ENCODE measurements at regions not wholly inside any gene's neighbourhood (a gene's known extent, or its start where the extent isn't known, plus 50 kb on each side); places are given as distances from the start of the nearest gene placed in this dataset.

GRCh38 chr4:24476282-24476681, 108.1 kb downstream of the DHX15 start:
- DNase-seq, result no peak

GRCh38 chr4:24475756-24476155, 108.6 kb downstream of the DHX15 start:
- no peak for DNase-seq

- no peak for DNase-seq
These were observed 111.0 kb downstream of the DHX15 start for GRCh38 chr4:24473309-24473721.

GRCh38 chr4:24472514-24473308, 111.6 kb downstream of the DHX15 start:
- DNase-seq, result peak; percentile 43 to 61

- no peak for DNase-seq
These were observed 112.2 kb downstream of the DHX15 start for GRCh38 chr4:24472161-24472510.

- peak in 1 of 2 experiments; percentile 6 for DNase-seq
These were observed 112.7 kb downstream of the DHX15 start for GRCh38 chr4:24471486-24472160.

- DNase-seq, result peak; percentile 38 to 51
These were observed 113.5 kb downstream of the DHX15 start for GRCh38 chr4:24470666-24471485.

GRCh38 chr4:24468071-24468470, 116.3 kb downstream of the DHX15 start:
- DNase-seq, result no peak

GRCh38 chr4:24464566-24464965, 119.8 kb downstream of the DHX15 start:
- DNase-seq, result no peak

GRCh38 chr4:24456431-24456830, 127.9 kb downstream of the DHX15 start:
- no peak for DNase-seq

- no peak for DNase-seq
These were observed 130.4 kb downstream of the DHX15 start for GRCh38 chr4:24453951-24454350.

GRCh38 chr4:24451870-24452269, 132.5 kb downstream of the DHX15 start:
- no peak for DNase-seq

GRCh38 chr4:24443200-24443599, 141.2 kb downstream of the DHX15 start:
- no peak for DNase-seq

GRCh38 chr4:24440765-24441164, 143.6 kb downstream of the DHX15 start:
- no peak for DNase-seq

GRCh38 chr4:24434241-24434640, 150.1 kb downstream of the DHX15 start:
- DNase-seq, result no peak

- DNase-seq, result no peak
These were observed 150.7 kb downstream of the DHX15 start for GRCh38 chr4:24433515-24434214.

GRCh38 chr4:24428850-24429249, 155.5 kb downstream of the DHX15 start:
- DNase-seq, result no peak

- no peak for DNase-seq
These were observed 157.8 kb downstream of the DHX15 start for GRCh38 chr4:24426557-24426956.

- DNase-seq, result no peak
These were observed 158.5 kb downstream of the DHX15 start for GRCh38 chr4:24425863-24426262.

GRCh38 chr4:24423670-24424069, 160.7 kb downstream of the DHX15 start:
- DNase-seq, result no peak

- DNase-seq, result no peak
These were observed 161.7 kb downstream of the DHX15 start for GRCh38 chr4:24422644-24423043.

GRCh38 chr4:24419181-24420034, 164.9 kb downstream of the DHX15 start:
- DNase-seq, result peak; percentile 35 to 71
